GM12865 (cell line): ENCODE measurements at regions not wholly inside any gene's neighbourhood (a gene's known extent, or its start where the extent isn't known, plus 50 kb on each side); places are given as distances from the start of the nearest gene placed in this dataset.

Source experiments
- DNase-seq: peaks from one replicate; pipeline ENCODE4 v3.0.0; 2010; ENCODE audit warnings: low read depth
- H3K4me3 ChIP-seq: 2 replicates; pipeline ENCODE4 v1.5.1; 2011; ENCODE audit warnings: mild to moderate bottlenecking, low read depth, low read length, control low read depth
- CTCF ChIP-seq: IDR thresholded peaks from 2 replicates; pipeline ENCODE4 v1.5.1; 2011; ENCODE audit warnings: low read length, control low read depth, low read depth, inconsistent platforms; ENCODE audit not compliant: insufficient read depth; ENCODE audit errors: missing control alignments

DNA sequence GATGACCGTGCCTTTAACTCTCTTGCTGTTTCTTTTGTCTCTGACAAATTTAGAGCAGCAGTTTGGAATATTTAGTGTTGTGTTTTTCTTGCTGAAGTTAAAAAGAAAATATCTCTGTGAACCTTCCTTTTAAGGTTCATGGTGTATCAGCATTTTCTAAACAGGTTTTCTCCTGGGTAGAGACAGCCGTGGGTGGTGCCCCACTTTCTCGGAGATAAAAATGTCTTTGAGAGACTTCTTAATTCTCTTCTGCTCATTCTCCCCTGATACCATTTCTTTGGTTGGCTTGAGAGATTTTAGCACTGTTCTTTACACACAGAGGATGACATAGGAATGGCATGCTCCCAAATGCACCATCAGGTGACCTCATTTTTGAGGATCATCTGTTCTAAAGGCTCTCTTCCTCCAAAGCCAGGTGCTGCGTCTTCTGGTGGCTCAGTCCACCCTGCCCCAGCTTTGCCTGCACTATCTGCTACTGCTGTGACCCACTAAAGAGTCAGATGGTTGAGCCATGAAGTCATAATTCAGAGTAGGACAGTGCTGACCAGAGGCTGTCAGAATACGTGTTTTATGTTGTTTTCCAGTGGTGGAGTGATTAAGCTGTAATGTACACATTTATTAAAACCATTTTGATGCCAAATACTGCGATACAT lies 90.3 kb upstream of the SLC10A2 start:
- TF ChIP-seq CTCF = no peak
- DNase-seq = no peak
- H3K4me3 ChIP-seq = no peak overlapping the region

GRCh38 chr13:103153466-103153865 lies 87.2 kb upstream of the SLC10A2 start:
- TF ChIP-seq CTCF = no peak
- no peak overlapping the region for H3K4me3 ChIP-seq
- DNase-seq = no peak

GRCh38 chr13:103147961-103148360 lies 81.7 kb upstream of the SLC10A2 start:
- TF ChIP-seq CTCF = no peak
- DNase-seq = no peak
- no peak overlapping the region for H3K4me3 ChIP-seq

DNA sequence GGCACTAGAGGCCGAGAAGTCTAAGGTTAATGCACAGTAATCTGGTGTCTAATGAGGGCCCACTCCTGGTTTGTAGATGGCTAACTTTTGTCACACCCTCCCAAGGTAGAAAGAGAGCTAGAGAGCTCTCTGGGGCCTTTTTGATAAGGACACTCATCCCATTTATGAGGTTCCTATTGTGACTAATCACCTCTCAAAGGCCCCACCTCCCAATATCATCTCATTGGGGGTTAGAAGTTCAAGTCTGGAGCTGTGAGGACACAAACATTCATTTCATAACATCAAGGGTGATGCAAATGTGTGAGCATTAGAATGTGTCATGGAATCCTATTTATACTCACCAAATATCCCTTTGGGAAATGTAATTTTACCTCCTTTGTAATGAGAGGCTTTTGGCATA lies 79.2 kb upstream of the SLC10A2 start:
- no peak for TF ChIP-seq CTCF
- no peak for DNase-seq
- H3K4me3 ChIP-seq = no peak overlapping the region

DNA sequence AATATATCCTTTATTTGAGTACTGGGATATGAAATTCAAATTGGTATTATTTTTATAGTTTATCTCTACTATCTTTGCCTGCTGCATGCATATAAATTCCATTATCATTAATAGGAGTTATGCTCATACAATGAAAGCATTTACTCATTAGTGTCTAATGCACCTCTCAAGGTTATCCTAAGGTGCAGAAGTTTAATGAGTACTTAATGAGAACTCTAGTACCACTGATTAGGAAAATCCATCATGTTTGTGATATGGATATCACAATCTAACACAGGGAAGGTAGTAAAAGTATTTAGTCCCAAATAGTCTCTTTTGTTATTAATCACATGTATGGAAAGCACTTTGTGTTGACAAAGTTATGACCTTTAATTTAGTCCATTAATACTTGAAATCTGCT lies 77.2 kb upstream of the SLC10A2 start:
- no peak for DNase-seq
- TF ChIP-seq CTCF = no peak
- H3K4me3 ChIP-seq = no peak overlapping the region

GRCh38 chr13:103142151-103142550 lies 75.9 kb upstream of the SLC10A2 start:
- TF ChIP-seq CTCF = no peak

GRCh38 chr13:103140001-103140671 lies 73.9 kb upstream of the SLC10A2 start:
- peak; percentile 74 for TF ChIP-seq CTCF
- H3K4me3 ChIP-seq = no peak overlapping the region
- DNase-seq = peak; percentile 78

More at GRCh38 chr13:103142151-103142550, 75.9 kb upstream of the SLC10A2 start:
- no peak for DNase-seq
- no peak overlapping the region for H3K4me3 ChIP-seq
